PC-3 (cell line): ENCODE measurements at regions not wholly inside any gene's neighbourhood (a gene's known extent, or its start where the extent isn't known, plus 50 kb on each side); places are given as distances from the start of the nearest gene placed in this dataset.

Experiments used
- ATAC-seq: fragments of 200-7000 bp; cut with Tn5 transposase; 2 replicates; pipeline ENCODE4 v1.9.1; 2020; ENCODE audit warnings: mild to moderate bottlenecking, moderate library complexity
- BruUV-seq: library from RNA; stranded (reverse); fragments of 400-500 nt; replicated peaks from 2 replicates; lab custom pipeline; 2021; lab: Mats Ljungman, UMichigan
- CTCF ChIA-PET: fragments of 300-600 bp; sonication (Branson Sonifier 250); formaldehyde crosslinking; loops from one replicate; lab custom pipeline; 2022; ENCODE audit warnings: antibody characterized with exemption; lab: Charles Lee
- POLR2A ChIA-PET: fragments of 300-600 bp; sonication (Branson Sonifier 250); formaldehyde crosslinking; loops from one replicate; lab custom pipeline; 2022; ENCODE audit warnings: antibody characterized with exemption; ENCODE audit not compliant: unreplicated experiment; lab: Charles Lee
- DNase-seq: peaks from one replicate; pipeline ENCODE4 v3.0.0-alpha.2; 2015
- H2AFZ ChIP-seq: fragments of 300-600 bp; sonication (generic); 2 replicates; pipeline ENCODE4 v1.6.0; 2016; ENCODE audit warnings: antibody characterized with exemption, low read length
- H3F3A ChIP-seq: fragments of 300-600 bp; sonication (generic); one replicate; pipeline ENCODE4 v1.6.0; 2017; ENCODE audit warnings: antibody characterized with exemption, low read length, control low read depth, mild to moderate bottlenecking; ENCODE audit not compliant: unreplicated experiment
- H3K27ac ChIP-seq: fragments of 300-600 bp; sonication (generic); 2 replicates; pipeline ENCODE4 v1.5.1; 2016; ENCODE audit warnings: mild to moderate bottlenecking, low read length
- H3K27me3 ChIP-seq: fragments of 300-600 bp; sonication (generic); 2 replicates; pipeline ENCODE4 v1.6.1; 2016; ENCODE audit warnings: low read length, mixed read lengths
- H3K36me3 ChIP-seq: fragments of 300-600 bp; sonication (generic); 2 replicates; pipeline ENCODE4 v1.6.1; 2016; ENCODE audit warnings: low read depth, mixed run types, low read length, mixed read lengths
- H3K4me1 ChIP-seq: fragments of 300-600 bp; sonication (generic); 2 replicates; pipeline ENCODE4 v1.5.1; 2016; ENCODE audit warnings: low read length; ENCODE audit not compliant: insufficient read depth
- H3K4me2 ChIP-seq: fragments of 300-600 bp; sonication (generic); 2 replicates; pipeline ENCODE4 v1.6.0; 2016; ENCODE audit warnings: low read length
- H3K4me3 ChIP-seq: fragments of 300-600 bp; sonication (generic); 2 replicates; pipeline ENCODE4 v1.5.1; 2016; ENCODE audit warnings: mild to moderate bottlenecking, low read length, mixed read lengths
- H3K79me2 ChIP-seq: fragments of 300-600 bp; sonication (generic); 2 replicates; pipeline ENCODE4 v1.6.1; 2017; ENCODE audit warnings: low read length, mixed read lengths
- H3K9ac ChIP-seq: fragments of 300-600 bp; sonication (generic); 2 replicates; pipeline ENCODE4 v1.6.0; 2016; ENCODE audit warnings: mild to moderate bottlenecking, low read length
- H3K9me2 ChIP-seq: fragments of 300-600 bp; sonication (generic); replicated peaks from 2 replicates; pipeline ENCODE4 v1.6.1; 2016; ENCODE audit warnings: mixed run types, low read length, mixed read lengths
- H3K9me3 ChIP-seq: fragments of 300-600 bp; sonication (generic); 2 replicates; pipeline ENCODE4 v1.6.1; 2016; ENCODE audit warnings: low read length, mixed read lengths
- H4K20me1 ChIP-seq: fragments of 300-600 bp; sonication (generic); 2 replicates; pipeline ENCODE4 v1.6.1; 2016; ENCODE audit warnings: low read length, mixed read lengths
- EZH2 ChIP-seq: fragments of 300-600 bp; sonication (generic); IDR thresholded peaks from one replicate; pipeline ENCODE4 v1.6.1; 2017; ENCODE audit warnings: antibody characterized with exemption, mild to moderate bottlenecking, low read length; ENCODE audit not compliant: unreplicated experiment
- EZH2phosphoT487 ChIP-seq: fragments of 300-600 bp; sonication (generic); IDR thresholded peaks from 2 replicates; pipeline ENCODE4 v1.6.1; 2018; ENCODE audit warnings: mild to moderate bottlenecking, antibody characterized with exemption, low read length, borderline replicate concordance
- intact Hi-C: fragments of 100-400 bp; cut with micrococcal nuclease; formaldehyde crosslinking; loops from 2 replicates; pipeline ENCODE4 v1.9.0; 2023
- TF ChIP-seq, protein P1 (sequence below): fragments of 300-600 bp; sonication (generic); conservative IDR thresholded peaks from 2 replicates; pipeline ENCODE4 v1.5.1; 2017; ENCODE audit warnings: antibody characterized with exemption, low read depth, mild to moderate bottlenecking, low read length

DNA sequence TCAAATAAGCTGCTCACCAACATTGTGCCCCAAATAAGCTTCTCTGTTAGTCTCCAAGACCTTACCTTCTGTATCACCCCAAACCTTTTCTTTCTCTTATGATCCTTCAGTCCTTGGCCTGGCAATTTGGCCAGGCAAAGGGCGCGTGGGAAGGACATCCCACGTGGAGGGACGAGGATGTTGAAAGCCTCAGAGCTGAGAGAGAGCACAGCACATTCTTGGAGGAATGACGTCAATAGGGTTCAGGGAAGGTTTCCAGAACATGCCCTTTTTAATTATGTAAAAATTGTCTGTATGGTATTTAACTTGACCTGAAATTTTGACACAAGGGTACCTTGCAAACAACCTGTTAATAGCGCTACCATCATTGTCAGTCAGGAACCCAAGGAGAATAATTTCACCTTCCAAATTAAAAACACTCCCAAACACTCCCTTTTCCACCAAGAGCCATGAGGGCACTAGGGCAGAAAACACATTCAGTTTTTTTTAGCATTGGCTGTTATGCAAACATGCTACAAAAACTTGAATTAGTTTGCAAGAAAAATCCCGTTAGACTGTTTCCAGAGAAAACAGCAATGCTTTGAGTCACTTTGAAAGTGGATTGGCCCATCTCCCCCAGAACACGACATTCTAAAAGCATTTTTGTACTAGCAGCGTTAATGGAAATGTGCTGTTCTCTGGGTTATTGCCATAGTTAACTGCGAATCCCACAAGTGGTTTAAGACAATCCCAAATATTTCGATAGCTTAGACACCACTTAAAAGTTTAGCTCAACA lies 183.2 kb upstream of the PUDP start:
- ChIA-PET CTCF (no interaction called here), POLR2A (no interaction called here)
- no peaks in the 10 kb centered on the region for H3K36me3 ChIP-seq
- no peaks in the 10 kb centered on the region for H3K9me2 ChIP-seq
- no peaks in the 10 kb centered on the region for H4K20me1 ChIP-seq
- no peak overlapping the region for H3K27ac ChIP-seq
- no peak overlapping the region for H2AFZ ChIP-seq
- no peak overlapping the region for H3K4me3 ChIP-seq
- no peak for TF ChIP-seq EZH2phosphoT487
- no peak for TF ChIP-seq EZH2
- TF ChIP-seq, protein P1, sequence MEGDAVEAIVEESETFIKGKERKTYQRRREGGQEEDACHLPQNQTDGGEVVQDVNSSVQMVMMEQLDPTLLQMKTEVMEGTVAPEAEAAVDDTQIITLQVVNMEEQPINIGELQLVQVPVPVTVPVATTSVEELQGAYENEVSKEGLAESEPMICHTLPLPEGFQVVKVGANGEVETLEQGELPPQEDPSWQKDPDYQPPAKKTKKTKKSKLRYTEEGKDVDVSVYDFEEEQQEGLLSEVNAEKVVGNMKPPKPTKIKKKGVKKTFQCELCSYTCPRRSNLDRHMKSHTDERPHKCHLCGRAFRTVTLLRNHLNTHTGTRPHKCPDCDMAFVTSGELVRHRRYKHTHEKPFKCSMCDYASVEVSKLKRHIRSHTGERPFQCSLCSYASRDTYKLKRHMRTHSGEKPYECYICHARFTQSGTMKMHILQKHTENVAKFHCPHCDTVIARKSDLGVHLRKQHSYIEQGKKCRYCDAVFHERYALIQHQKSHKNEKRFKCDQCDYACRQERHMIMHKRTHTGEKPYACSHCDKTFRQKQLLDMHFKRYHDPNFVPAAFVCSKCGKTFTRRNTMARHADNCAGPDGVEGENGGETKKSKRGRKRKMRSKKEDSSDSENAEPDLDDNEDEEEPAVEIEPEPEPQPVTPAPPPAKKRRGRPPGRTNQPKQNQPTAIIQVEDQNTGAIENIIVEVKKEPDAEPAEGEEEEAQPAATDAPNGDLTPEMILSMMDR: no peak
- DNase-seq (no peak), ATAC-seq (no peak)
- H3K4me1 ChIP-seq: no peaks in the 10 kb centered on the region
- no peaks in the 10 kb centered on the region for H3K9me3 ChIP-seq
- intact Hi-C loops: no loop called here
- H3K27me3 ChIP-seq: no peaks in the 10 kb centered on the region
- H3K79me2 ChIP-seq: no peaks in the 10 kb centered on the region
- no peaks in the 10 kb centered on the region for H3F3A ChIP-seq
- no peak overlapping the region for H3K4me2 ChIP-seq
- BruUV-seq: no TSS peak
- no peak overlapping the region for H3K9ac ChIP-seq

DNA sequence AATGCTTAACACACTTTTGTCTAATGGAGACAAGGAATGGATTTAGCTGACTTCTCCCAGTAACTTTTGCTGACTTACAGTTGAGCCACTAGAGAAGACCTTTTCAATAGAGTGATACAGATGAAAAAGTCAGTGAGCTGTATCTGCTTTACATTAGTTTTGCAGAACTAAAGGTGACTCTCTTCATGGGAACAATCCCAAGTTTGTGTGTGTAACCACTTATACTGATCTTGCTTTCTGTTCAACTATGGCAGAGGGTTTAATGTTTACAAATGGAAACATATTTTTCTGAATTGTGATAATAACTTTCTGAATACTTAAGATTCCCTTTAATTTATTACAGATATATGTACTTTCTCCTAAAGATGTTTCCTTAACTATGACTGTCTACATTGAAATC lies 182.6 kb upstream of the PUDP start:
- no peaks in the 10 kb centered on the region for H3K4me1 ChIP-seq
- DNase-seq: no peak
- no TSS peak for BruUV-seq
- TF ChIP-seq, protein P1: no peak
- TF ChIP-seq EZH2 (no peak), EZH2phosphoT487 (no peak)
- H3K9me2 ChIP-seq: no peaks in the 10 kb centered on the region
- no peaks in the 10 kb centered on the region for H3K79me2 ChIP-seq
- H3F3A ChIP-seq: no peaks in the 10 kb centered on the region
- no peaks in the 10 kb centered on the region for H3K36me3 ChIP-seq
- intact Hi-C loops: no loop called here
- POLR2A ChIA-PET: no interaction called here
- H4K20me1 ChIP-seq: no peaks in the 10 kb centered on the region
- H3K27me3 ChIP-seq: no peaks in the 10 kb centered on the region
- CTCF ChIA-PET: no interaction called here
- H3K9me3 ChIP-seq: no peaks in the 10 kb centered on the region
- no peak overlapping the region for H3K27ac ChIP-seq
- no peak overlapping the region for H3K9ac ChIP-seq
- H3K4me2 ChIP-seq: no peak overlapping the region
- H3K4me3 ChIP-seq: no peak overlapping the region
- no peak for ATAC-seq
- no peak overlapping the region for H2AFZ ChIP-seq

DNA sequence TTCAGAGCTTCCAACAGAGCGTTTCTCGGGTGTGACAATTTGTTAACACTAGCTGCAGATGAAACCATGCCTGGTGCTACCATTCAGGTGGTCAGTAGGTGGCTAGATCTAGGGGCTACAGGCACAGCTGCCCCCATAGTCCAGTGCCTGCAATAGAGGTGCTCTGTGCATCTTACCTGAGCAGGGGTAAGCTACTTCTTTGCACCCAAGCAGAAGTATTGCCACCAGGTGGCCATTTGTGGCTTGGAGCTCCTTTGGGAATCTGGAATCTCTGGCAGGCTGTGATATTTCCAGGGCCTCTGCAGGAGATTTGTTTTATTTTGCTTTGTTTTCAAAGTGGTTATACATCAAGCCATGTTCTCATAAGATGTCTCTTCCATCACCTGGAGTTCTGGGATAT lies 170.7 kb upstream of the PUDP start:
- DNase-seq: peak; percentile 9
- POLR2A ChIA-PET: no interaction called here

More for the DNA sequence above, 170.7 kb upstream of the PUDP start:
- no TSS peak for BruUV-seq
- intact Hi-C loops: no loop called here
- no peak for ATAC-seq
- TF ChIP-seq EZH2: no peak
- TF ChIP-seq, protein P1: peak; percentile 31; the same call in 1 of the 2 replicates
- Histone ChIP-seq H3K4me1 (peaks cover 11% of the 10 kb centered on the region; the same call in 1 of the 2 replicates), H2AFZ (no peak overlapping the region), H3K4me3 (no peak overlapping the region), H4K20me1 (no peaks in the 10 kb centered on the region), H3K4me2 (no peak overlapping the region), H3K9me3 (no peaks in the 10 kb centered on the region), H3K27ac (no peak overlapping the region), H3K9ac (no peak overlapping the region), H3K27me3 (no peaks in the 10 kb centered on the region), H3K36me3 (no peaks in the 10 kb centered on the region), H3K79me2 (no peaks in the 10 kb centered on the region), H3F3A (no peaks in the 10 kb centered on the region), H3K9me2 (no peaks in the 10 kb centered on the region)
- CTCF ChIA-PET: interaction anchor here (0.6 kb wide), 1 partner anchor 356 kb away, joined by 3 read pairs; no protein-coding TSS in a partner anchor
